ENCODE measurements at regions not wholly inside any gene's neighbourhood (a gene's known extent, or its start where the extent isn't known, plus 50 kb on each side); places are given as distances from the start of the nearest gene placed in this dataset.

DNA sequence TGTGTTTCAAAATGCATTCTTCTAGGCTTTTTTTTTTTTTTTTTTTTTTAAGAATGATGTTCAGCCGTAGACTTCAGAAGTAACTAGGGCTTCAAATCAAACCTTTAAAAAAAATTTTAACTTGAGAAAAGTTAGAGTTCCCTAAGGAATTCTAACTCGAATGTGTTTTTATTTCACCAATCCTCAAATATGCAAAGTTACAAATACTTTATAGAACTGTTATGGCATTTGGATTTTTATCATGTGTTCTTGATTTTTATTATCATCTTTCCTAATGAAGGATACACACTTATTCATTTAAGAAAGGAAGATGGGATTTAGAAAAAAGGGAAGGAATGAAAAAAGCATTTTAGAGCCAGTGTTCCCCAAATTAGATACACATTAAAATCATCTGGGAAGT, 200.6 kb upstream of the LDB2 start:
- TF ChIP-seq CTCF (conservative IDR thresholded peaks at IDR 0.05 in 1 of 2, IDR thresholded peaks at IDR 0.05 in 1 of 2; ENCODE audit: low read depth in 1 of 2, low read length in 2 of 2) (no peak), EZH2 (IDR thresholded peaks at IDR 0.05; ENCODE audit: low read length, missing control alignments) (no peak)
